ENCODE measurements at regions not wholly inside any gene's neighbourhood (a gene's known extent, or its start where the extent isn't known, plus 50 kb on each side); places are given as distances from the start of the nearest gene placed in this dataset.

DNA sequence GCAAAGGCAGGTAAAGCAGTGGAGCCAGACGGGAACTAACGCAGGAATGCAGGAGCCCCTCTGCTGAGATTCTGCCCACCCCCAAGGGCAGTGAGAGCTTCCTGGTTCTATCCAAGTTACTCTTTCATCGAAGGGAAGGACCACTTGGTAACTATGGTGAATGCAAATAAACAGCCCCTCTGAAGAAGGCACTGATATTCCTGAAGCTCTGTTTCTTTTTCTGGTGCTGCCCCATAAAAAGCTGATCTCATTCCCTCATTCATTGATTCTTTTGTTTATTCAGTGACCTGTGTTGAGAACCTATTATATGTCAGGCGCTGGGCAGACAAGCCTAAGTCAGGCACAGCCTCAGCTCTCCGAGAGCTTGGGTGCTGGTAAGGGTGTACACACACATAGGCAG lies 217.3 kb downstream of the SNX10 start:
- Histone ChIP-seq H3K4me1 (ENCODE audit: insufficient read depth, low read length, poor library complexity, severe bottlenecking) (peaks cover 15% of the 10 kb centered on the region), H3K27me3 (ENCODE audit: insufficient read depth, low read length, poor library complexity, severe bottlenecking) (no peaks in the 10 kb centered on the region), H3K9ac (ENCODE audit: low read depth, low read length, poor library complexity, severe bottlenecking) (no peak overlapping the region), H3K4me3 (ENCODE audit: low read length, poor library complexity, severe bottlenecking) (no peak overlapping the region), H3K36me3 (ENCODE audit: insufficient read depth, low read length) (no peaks in the 10 kb centered on the region), H4K20me1 (ENCODE audit: insufficient read depth, low read length, poor library complexity, severe bottlenecking) (no peaks in the 10 kb centered on the region), H3K4me2 (ENCODE audit: low read depth, low read length, poor library complexity, severe bottlenecking) (no peak overlapping the region), H2AFZ (ENCODE audit: low read length) (no peak overlapping the region), H3K79me2 (ENCODE audit: insufficient read depth, low read length) (no peaks in the 10 kb centered on the region), H3K9me2 (replicated peaks; ENCODE audit: low read depth, low read length) (no peaks in the 10 kb centered on the region), H3F3A (ENCODE audit: low read depth) (peaks cover 6% of the 10 kb centered on the region; the same call in 1 of the 2 replicates), H3K9me3 (ENCODE audit: insufficient read depth, low read depth, low read length) (no peaks in the 10 kb centered on the region)
- TF ChIP-seq, protein P1, sequence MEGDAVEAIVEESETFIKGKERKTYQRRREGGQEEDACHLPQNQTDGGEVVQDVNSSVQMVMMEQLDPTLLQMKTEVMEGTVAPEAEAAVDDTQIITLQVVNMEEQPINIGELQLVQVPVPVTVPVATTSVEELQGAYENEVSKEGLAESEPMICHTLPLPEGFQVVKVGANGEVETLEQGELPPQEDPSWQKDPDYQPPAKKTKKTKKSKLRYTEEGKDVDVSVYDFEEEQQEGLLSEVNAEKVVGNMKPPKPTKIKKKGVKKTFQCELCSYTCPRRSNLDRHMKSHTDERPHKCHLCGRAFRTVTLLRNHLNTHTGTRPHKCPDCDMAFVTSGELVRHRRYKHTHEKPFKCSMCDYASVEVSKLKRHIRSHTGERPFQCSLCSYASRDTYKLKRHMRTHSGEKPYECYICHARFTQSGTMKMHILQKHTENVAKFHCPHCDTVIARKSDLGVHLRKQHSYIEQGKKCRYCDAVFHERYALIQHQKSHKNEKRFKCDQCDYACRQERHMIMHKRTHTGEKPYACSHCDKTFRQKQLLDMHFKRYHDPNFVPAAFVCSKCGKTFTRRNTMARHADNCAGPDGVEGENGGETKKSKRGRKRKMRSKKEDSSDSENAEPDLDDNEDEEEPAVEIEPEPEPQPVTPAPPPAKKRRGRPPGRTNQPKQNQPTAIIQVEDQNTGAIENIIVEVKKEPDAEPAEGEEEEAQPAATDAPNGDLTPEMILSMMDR (conservative IDR thresholded peaks at IDR 0.05; ENCODE audit: low read length), result no peak
- no peak for TF ChIP-seq EZH2phosphoT487 (IDR thresholded peaks at IDR 0.05; ENCODE audit: borderline replicate concordance)

DNA sequence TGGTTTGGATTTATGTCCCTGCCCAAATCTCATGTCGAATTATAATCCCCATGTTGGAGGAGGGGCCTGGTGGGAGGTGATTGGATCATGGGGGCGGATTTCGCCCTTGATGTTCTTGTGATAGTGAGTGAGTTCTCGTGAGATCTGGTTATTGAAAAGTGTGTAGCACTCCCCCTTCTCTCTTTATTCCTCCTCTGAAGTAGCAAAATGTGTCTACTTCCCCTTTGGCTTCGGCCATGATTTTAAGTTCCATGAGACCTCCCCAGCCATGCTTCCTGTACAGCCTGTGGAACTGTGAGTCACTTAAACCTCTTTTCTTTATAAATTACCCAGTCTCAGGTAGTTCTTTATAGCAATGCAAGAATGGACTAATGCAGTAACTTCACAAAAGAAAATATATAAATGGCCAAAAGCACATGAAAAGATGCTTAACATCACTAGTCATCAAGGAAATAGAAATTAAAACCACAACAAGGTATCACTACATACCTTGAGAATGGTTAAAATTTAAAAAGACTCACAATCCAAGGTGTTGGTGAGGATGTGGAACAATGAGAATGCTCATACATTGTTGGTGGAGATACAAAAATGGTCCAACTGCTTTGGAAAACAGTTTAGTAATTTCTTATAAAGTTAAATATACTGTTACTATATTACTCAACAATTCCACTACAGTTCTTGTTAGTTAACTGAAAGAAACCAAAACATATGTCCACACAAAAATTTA lies 218.7 kb downstream of the SNX10 start:
- Histone ChIP-seq H4K20me1 (ENCODE audit: insufficient read depth, low read length, poor library complexity, severe bottlenecking) (no peaks in the 10 kb centered on the region), H3F3A (ENCODE audit: low read depth) (no peaks in the 10 kb centered on the region), H3K4me3 (ENCODE audit: low read length, poor library complexity, severe bottlenecking) (no peak overlapping the region), H3K27me3 (ENCODE audit: insufficient read depth, low read length, poor library complexity, severe bottlenecking) (no peaks in the 10 kb centered on the region), H3K9ac (ENCODE audit: low read depth, low read length, poor library complexity, severe bottlenecking) (no peak overlapping the region), H3K9me3 (ENCODE audit: insufficient read depth, low read depth, low read length) (no peaks in the 10 kb centered on the region), H3K4me2 (ENCODE audit: low read depth, low read length, poor library complexity, severe bottlenecking) (no peak overlapping the region), H3K79me2 (ENCODE audit: insufficient read depth, low read length) (no peaks in the 10 kb centered on the region), H3K9me2 (replicated peaks; ENCODE audit: low read depth, low read length) (no peaks in the 10 kb centered on the region), H3K36me3 (ENCODE audit: insufficient read depth, low read length) (no peaks in the 10 kb centered on the region), H2AFZ (ENCODE audit: low read length) (no peak overlapping the region), H3K4me1 (ENCODE audit: insufficient read depth, low read length, poor library complexity, severe bottlenecking) (peaks cover 6% of the 10 kb centered on the region)
- TF ChIP-seq, protein P1 (conservative IDR thresholded peaks at IDR 0.05; ENCODE audit: low read length), result no peak
- TF ChIP-seq EZH2phosphoT487 (IDR thresholded peaks at IDR 0.05; ENCODE audit: borderline replicate concordance), result no peak

DNA sequence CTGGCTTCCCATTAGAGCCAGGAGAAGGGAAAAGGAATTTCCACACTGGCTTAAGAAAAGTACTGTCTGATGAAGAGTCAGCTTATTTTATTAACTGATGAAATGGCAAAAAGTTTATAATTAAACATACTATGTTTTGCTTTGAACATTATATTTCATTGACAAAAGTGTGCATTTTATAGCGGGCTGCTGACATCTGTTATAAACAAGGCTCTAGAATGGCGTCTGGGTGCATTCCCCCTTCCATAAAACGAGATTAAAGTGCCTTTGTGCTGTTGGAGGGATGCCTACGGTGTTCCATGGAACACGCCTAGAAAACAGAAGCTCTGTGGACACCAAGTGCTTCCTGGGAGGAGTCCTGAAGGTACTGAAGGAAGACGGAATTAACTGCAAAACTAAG lies 220.2 kb downstream of the SNX10 start:
- Histone ChIP-seq H3K4me2 (ENCODE audit: low read depth, low read length, poor library complexity, severe bottlenecking) (no peak overlapping the region), H3F3A (ENCODE audit: low read depth) (no peaks in the 10 kb centered on the region), H3K4me3 (ENCODE audit: low read length, poor library complexity, severe bottlenecking) (no peak overlapping the region), H3K9me3 (ENCODE audit: insufficient read depth, low read depth, low read length) (no peaks in the 10 kb centered on the region), H3K9ac (ENCODE audit: low read depth, low read length, poor library complexity, severe bottlenecking) (no peak overlapping the region), H4K20me1 (ENCODE audit: insufficient read depth, low read length, poor library complexity, severe bottlenecking) (no peaks in the 10 kb centered on the region), H3K79me2 (ENCODE audit: insufficient read depth, low read length) (no peaks in the 10 kb centered on the region), H3K27me3 (ENCODE audit: insufficient read depth, low read length, poor library complexity, severe bottlenecking) (no peaks in the 10 kb centered on the region), H3K4me1 (ENCODE audit: insufficient read depth, low read length, poor library complexity, severe bottlenecking) (no peaks in the 10 kb centered on the region), H3K9me2 (replicated peaks; ENCODE audit: low read depth, low read length) (no peaks in the 10 kb centered on the region), H3K36me3 (ENCODE audit: insufficient read depth, low read length) (no peaks in the 10 kb centered on the region), H2AFZ (ENCODE audit: low read length) (no peak overlapping the region)
- no peak for TF ChIP-seq EZH2phosphoT487 (IDR thresholded peaks at IDR 0.05; ENCODE audit: borderline replicate concordance)
- TF ChIP-seq, protein P1 (conservative IDR thresholded peaks at IDR 0.05; ENCODE audit: low read length), result no peak
